ENCODE measurements at regions not wholly inside any gene's neighbourhood (a gene's known extent, or its start where the extent isn't known, plus 50 kb on each side); places are given as distances from the start of the nearest gene placed in this dataset.

DNA sequence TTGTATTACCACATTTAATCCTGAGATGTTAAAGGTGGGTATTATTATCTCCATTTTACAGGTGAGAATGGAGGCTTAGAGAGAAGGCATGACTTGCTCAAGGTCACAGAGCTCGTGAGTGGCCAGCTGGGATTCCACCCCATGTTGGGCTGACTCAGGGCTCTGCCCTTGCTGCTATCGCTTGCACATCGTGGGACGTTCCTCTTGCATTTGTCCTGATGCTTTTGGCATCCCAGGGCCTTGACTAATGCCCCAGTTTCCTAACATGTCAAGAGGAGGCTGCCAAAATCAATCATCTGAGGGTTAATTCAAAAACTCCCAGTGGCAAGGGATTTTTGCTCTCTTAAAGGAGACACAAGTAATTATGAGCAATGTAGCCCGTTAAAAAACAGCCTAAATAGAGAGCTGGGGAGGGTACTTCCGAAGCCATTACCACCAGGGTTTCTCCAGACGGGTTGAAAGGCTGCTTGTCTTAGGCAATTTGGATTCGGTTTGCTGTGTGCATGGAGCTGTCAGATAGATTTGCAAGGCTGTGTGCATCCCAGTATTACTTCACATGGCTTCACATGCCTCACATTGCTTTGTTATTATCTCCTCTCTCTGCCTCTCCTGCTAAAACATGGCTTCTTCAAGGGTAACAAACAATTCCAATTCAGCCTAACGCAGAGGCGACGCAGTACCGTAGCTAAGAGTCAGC is 347.4 kb downstream of the DRD1 start:
- in situ Hi-C loops (cut with HindIII; ENCODE audit: low sequenced_read_pairs): no loop called here
- DNase-seq (ENCODE audit: low spot score): no peak

DNA sequence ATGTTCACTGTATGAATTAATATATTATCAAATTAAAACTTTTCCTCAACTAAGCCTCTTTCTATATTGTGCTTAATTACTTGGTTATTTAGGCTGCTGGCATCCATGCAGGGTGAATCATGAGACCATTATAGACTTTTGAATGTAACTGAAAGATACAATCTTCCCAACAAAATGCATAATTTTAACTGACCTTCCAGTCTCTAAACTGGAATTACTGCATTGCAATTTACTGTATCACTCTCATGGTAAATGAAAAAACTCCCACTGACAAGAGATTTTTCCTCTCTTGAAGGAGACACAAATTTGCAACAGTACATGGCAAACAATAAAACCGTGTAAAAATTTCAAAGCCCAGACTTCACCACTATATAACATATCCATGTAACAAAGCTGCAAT is 349.5 kb downstream of the DRD1 start:
- in situ Hi-C loops (cut with HindIII; ENCODE audit: low sequenced_read_pairs): no loop called here

DNA sequence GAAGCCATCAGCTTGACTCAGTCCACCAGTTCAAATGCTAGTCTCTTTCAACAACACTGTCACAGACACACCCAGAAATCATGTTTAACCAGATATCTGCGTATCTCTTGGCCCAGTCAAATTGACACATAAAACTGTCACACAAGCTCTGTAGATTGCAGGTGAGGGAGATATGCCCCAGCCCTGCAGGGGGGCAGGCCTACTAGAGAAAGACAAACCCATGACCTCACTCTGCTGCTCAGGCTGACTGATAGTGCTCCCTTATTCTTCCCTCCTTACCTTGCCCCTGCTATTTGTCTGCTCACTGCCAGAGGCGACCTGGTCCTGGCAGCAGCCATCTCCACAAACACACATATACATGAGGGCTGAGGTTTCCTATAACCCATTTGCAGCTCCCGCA is 351.3 kb downstream of the DRD1 start:
- in situ Hi-C loops (cut with HindIII; ENCODE audit: low sequenced_read_pairs): no loop called here

More for the DNA sequence above, 349.5 kb downstream of the DRD1 start:
- DNase-seq (ENCODE audit: low spot score): no peak

DNA sequence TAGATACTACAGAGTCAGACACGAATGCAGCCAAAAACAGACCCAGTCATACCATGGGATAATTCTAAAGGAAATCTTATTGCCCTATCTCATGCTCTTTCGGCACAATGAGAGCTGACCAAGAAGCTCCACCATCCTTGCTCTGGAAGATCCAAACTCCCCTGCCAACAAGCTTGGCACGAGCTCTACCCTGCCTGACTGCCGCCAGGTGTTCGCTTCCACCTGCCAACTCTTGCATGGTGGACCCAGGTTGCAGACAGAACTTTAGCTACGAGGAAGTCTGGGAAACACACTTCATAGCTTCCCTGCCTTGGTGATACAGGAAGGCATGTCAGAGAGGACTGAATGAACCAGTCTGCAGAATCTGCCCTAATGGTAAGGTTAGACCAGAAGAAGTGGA is 355.0 kb downstream of the DRD1 start:
- DNase-seq (ENCODE audit: low spot score): no peak
- in situ Hi-C loops (cut with HindIII; ENCODE audit: low sequenced_read_pairs): no loop called here

More for the DNA sequence above, 351.3 kb downstream of the DRD1 start:
- no peak for DNase-seq (ENCODE audit: low spot score)

DNA sequence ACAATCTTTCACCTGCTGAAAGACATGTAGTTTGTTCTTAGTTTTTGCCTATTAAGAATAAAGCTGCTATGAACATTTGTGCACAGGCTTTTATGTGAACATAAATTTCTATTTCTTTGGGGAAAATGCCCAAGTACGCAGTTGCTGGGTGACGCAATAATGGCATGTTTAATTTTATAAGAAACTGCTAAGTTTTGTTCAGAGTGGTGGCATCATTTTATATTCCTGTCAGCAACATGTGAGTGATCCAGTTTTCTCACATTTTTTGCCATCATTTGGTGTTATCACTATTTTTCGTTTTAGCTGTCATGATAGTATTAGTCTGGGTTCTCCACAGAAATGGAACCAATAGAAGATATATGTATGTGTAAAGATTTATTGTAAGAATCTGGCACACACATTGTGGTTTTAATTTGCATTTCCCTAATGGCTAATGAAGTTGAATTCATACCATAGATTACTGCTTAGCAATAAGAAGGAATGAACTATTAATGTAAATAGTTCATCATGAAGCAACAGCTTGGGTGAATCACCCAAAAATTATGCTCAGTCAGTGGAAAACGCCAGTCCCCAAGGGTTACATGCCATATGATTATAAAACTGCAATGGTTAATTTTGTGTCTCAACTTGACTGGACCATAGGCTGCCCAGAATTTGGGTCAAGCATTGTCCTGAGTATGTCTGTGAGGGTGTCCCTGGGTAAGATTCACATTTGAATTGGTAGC is 358.6 kb downstream of the MSX2 start:
- DNase-seq (ENCODE audit: low spot score): no peak
- in situ Hi-C loops (cut with HindIII; ENCODE audit: low sequenced_read_pairs): no loop called here

DNA sequence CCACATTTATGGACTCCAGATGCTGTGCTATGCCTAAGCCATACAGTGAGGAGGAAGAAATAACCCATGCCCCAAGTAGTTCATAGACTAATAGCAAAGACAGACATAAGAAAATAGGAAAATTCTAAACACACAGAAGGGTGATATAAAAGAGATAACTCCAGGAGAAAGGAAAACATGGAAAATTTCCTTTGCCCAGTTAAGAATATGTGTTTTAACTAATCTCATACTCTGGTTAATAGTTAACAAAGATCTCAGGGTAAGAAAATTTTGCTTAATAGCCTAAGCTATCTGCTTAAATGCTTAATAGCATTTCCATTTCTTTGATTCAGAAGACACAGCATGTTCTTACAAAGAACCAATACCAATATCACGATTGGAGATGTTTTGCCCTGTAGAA is 358.0 kb downstream of the MSX2 start:
- in situ Hi-C loops (cut with HindIII; ENCODE audit: low sequenced_read_pairs): no loop called here
- no peak for DNase-seq (ENCODE audit: low spot score)

DNA sequence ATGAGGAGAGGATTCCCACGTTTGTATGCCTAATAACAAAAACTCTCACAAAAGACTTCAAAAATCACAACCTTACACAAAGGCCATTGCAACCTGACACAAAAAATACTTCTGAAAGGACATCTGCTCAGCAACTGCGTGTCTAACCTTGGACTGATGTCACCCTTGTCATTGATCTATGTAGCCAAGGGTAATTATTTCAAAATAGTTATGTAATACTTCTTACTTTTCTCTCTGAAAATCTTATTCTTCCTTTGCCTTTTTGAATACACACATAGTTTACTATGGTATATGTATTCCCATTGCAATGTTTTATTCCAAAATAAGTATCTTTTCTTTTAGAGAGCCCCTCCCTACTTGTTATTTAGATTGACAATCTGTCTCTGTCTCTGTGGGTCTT is 355.3 kb downstream of the MSX2 start:
- in situ Hi-C loops (cut with HindIII; ENCODE audit: low sequenced_read_pairs): no loop called here
- no peak for DNase-seq (ENCODE audit: low spot score)

DNA sequence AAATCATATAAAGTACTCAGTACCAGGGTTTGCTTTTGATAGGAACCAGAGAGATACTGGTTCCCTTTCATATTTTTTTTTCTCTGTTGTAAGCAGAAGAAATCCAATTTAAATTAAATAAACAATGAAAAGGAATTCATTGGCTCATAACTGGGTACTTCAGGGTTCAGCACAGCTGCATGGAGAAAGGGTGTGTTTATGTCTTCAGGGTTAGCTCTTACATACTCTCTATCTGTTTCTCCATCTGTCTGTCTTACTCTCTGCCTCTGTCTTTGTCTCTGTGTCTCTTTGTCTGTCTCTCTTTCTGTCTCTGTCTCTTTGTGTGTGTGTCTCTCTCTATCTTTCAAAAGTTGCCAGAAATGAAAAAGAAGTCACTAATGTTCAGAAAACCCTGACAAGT is 345.9 kb downstream of the MSX2 start:
- in situ Hi-C loops (cut with HindIII; ENCODE audit: low sequenced_read_pairs): no loop called here
- DNase-seq (ENCODE audit: low spot score): no peak

DNA sequence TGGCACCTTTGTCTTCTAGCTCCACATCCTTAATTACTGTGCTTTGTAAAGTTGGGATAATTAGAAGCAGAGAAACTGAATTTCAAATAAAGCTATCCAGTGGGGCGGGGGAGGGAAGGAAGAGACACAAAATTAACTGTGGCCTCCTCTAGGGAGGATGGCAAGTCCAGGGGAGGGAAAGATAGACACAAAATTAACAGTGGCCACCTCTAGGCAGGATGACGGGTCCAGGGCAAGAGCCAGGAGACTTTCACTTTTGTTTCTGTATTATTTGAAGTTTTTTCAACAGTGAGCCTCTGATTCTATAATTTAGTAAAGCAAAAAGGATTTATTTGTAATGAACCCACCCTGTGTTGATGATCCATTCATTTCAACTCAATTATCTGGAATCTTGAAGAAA is 335.9 kb downstream of the MSX2 start:
- DNase-seq (ENCODE audit: low spot score): no peak
- in situ Hi-C loops (cut with HindIII; ENCODE audit: low sequenced_read_pairs): no loop called here

DNA sequence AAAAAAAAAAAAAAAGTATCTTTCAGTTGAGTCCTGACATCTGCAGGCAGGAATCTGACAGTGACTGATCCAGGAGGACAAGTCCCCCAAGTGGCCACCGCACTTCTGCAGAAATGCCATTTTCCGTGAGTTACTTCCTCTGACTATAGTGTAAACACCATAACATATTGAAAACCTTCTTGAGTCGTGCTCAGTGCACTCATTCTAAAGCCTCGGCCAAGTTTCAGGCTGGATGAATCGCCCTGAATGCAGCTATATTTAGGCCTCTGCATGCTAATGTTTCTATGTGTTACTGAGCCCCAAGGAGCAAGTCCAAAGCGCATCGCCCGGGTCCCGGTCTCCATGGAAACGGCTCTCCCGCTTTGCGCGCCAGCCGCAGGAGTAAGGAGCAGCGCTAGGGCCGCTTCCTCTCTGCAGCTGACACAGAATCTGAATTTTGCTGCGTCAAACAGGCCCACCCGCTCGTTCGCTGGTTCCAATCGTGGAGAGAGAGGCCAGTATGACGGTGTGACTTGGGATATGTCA is 335.4 kb downstream of the MSX2 start:
- peak; percentile 44 for DNase-seq (ENCODE audit: low spot score)

DNA sequence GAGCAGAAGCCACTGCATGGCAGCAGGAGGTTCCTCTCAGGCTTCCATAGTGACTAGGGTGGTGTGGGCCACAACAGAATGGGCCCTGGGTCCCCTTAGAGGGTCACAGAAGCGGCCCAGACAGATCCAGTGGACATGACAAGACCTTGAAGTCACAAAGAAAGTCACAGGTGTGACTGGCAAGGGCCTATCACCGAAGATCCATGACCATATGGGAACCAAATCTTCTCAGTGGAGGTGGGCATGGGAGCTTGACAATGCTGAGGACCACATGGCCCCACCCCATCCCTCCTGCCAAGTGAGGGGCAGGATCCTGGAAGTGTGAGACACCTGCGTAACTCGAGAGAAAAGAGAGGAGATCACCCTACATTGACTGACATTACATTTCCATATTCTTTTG is 332.4 kb downstream of the MSX2 start:
- in situ Hi-C loops (cut with HindIII; ENCODE audit: low sequenced_read_pairs): no loop called here
- no peak for DNase-seq (ENCODE audit: low spot score)

More for the DNA sequence above, 335.4 kb downstream of the MSX2 start:
- in situ Hi-C loops (cut with HindIII; ENCODE audit: low sequenced_read_pairs): no loop called here

DNA sequence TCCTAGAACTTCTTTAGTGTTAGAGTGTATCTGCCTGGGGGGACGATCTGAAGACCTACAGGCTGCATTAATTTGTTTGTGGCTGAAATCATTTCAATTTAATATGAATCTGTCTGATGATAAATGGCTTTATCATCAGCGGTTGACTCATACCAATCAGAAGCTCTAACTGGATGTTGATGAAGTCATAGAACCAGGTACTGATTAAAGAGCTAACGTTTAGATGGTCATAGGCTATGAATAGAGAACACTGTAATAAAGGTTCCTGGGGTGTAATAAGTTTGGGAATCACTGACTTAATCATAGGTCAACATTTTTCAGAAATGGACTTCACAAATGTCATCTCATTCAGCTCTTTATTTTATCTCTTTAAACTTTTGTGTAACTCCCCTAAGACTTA is 329.9 kb downstream of the MSX2 start:
- no peak for DNase-seq (ENCODE audit: low spot score)
- in situ Hi-C loops (cut with HindIII; ENCODE audit: low sequenced_read_pairs): no loop called here

DNA sequence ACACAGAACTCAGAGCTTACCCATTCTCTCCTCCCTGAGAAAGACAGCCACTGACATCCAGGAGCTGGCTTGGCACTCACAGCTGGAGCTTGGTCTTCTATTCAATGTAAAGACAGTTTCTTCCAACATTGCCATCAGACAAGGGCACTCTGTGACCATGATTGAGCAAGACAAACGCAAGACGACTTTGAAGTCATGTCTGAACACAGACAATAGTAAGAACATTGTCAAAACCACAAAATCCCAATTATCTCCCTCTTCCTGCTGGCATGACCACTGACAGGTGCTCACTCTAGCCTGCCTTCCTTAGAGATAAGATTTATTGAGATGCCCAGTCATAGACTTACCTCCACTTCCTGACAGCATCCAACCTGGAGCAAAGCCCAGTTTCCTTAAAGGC is 328.0 kb downstream of the MSX2 start:
- DNase-seq (ENCODE audit: low spot score): no peak
- in situ Hi-C loops (cut with HindIII; ENCODE audit: low sequenced_read_pairs): no loop called here

DNA sequence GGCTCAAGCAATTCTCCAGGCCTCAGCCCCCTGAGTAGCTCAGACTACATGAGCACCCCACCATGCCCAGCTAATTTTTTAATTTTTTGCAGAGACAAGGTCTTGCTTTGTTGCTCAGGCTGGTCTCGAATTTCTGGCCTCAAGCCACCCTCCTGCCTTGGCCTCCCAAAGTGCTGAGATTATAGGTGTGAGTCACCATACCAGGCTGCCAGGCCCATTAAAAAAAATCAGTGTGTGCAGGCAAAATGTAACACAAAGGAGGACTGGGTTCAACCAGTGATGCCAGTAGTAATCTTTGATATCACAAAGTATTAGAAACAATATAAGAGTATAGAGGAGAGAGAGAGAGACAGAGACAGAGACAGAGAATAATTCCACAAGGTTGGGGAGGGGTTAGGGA is 322.7 kb downstream of the MSX2 start:
- in situ Hi-C loops (cut with HindIII; ENCODE audit: low sequenced_read_pairs): no loop called here

DNA sequence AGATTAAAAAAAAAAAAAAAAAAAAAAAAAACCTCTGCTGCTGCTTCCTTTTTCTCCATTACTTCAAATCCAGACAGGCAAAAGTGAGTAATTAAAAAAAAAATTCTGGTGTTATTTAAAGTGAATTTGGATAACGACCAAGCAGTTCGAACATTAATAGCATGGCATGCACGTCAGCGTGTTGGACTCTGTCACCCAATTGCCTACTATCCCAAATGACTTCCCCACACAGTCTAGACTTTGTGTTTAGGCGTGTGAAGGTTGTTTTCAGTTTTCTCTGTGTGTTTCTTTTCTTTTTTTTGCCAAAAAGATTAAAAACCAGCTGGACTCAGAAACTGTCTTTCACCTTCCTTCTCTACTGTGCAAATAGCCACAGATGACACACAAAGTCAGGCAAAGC is 321.4 kb downstream of the MSX2 start:
- in situ Hi-C loops (cut with HindIII; ENCODE audit: low sequenced_read_pairs): no loop called here
- no peak for DNase-seq (ENCODE audit: low spot score)

More for the DNA sequence above, 322.7 kb downstream of the MSX2 start:
- DNase-seq (ENCODE audit: low spot score): no peak

DNA sequence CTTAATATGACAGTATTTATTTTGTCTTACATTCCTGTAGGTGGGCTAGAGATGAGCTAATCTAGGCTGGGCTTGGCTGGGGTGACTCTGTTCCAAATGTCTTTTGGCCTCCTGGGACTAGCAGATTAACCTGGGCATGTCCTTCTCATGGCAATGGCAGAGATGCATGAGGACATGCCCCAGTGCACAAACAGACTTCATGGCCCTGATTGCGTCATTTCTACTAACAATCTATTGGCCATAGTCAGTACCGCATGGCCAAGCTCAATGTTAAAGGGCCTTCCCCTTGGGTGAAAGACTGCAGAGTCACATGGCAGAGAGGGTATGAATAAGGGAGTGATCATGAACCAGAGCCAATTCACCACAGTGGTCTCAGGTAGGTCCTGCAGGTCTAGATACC is 313.4 kb downstream of the MSX2 start:
- in situ Hi-C loops (cut with HindIII; ENCODE audit: low sequenced_read_pairs): no loop called here
- DNase-seq (ENCODE audit: low spot score): no peak

DNA sequence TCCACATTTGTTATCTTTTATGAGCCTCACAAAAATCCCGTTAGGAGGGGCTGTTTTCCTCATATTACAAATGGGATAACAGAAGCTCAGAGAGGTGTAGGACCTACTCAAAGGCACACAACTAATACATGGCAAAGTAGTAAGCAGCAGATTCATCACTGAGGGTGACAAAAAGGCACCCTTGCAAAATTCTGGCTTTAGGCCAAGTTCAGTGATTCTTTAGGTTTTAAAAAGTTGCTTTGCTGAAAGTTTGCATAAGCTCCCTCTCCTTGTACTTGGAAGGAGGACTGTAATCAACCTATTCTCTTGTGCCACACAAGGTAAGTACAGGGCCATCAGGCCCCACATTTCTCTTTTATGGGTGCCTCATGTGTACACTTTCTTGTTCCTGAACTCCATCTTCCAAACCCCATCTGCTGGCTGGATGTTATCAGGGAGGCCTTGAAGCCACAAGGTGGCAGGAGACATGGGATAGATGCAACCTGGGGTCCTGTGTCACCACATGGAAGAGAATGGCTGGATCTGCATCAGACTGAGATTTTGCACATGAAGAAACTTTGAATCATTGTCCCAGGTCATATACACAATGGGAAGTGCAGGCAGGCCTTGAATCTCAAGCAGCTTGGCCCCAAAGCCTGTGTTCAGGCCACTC is 311.6 kb downstream of the MSX2 start:
- no peak for DNase-seq (ENCODE audit: low spot score)
- in situ Hi-C loops (cut with HindIII; ENCODE audit: low sequenced_read_pairs): no loop called here

DNA sequence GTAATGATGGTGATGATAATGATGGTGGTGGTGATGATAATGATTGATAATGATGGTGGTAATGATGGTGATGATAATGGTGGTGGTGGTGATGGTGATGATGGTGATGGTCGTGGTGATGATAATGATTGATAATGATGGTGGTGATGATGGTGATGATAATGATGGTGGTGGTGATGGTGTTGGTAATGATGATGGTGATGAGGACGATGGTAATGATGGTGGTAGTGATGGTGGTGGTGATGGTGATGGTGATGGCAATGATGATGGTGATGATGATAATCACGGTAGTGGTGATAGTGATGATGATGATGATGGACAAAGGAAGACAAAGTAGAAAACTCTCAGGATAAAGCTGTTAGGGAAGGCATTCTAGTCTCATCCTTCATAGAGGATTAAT is 310.5 kb downstream of the MSX2 start:
- DNase-seq (ENCODE audit: low spot score): no peak
- in situ Hi-C loops (cut with HindIII; ENCODE audit: low sequenced_read_pairs): no loop called here

DNA sequence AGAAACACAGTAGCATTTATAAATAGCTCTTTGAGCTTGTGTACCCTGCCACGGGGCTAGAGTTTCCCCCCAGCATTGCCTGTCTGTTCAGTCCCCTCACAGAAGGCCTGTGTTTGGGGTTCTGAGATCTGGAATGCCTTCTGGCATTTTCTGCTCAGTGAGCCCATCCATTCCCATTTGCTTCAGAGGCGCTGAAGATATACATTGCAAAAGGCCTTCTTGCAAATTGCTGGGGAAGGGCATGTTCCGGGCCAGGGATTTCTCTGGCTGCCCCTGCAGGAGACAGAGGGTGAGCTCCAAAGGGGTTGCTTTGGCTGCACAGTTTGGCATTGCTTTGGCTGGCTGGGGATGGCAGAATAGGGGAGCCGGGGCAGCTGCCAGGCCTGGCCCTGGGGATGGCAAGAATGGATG is 308.4 kb downstream of the MSX2 start:
- in situ Hi-C loops (cut with HindIII; ENCODE audit: low sequenced_read_pairs): no loop called here
- DNase-seq (ENCODE audit: low spot score): peak; percentile 29

DNA sequence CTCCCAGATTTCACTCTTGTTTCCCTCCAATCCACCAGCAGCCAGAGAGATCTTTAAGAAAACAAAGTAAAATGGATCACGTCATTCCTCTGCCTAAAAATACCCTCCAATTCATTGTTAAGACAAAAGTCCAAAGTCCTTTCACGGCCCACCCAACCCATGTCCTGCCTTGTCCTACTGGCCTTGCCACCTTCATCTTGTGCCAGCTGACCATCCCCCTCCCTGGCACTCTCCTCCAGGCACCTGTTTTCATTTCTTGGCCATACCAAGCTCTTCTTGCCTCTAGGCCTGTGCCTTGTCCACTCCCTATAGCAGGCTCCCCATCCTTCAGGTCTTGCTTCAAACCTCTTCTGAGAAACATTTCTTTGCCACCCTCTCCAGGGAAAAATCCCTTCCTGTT is 307.6 kb downstream of the MSX2 start:
- in situ Hi-C loops (cut with HindIII; ENCODE audit: low sequenced_read_pairs): no loop called here
- DNase-seq (ENCODE audit: low spot score): no peak
